K562 (cell line): ENCODE measurements at regions not wholly inside any gene's neighbourhood (a gene's known extent, or its start where the extent isn't known, plus 50 kb on each side); places are given as distances from the start of the nearest gene placed in this dataset.

ENCODE experiments used
- ATAC-seq: fragments of 200-7000 bp; cut with Tn5 transposase; 3 replicates; pipeline ENCODE4 v1.9.1; 2020; ENCODE audit warnings: moderate library complexity
- BruUV-seq: library from RNA; stranded (reverse); fragments of 400-500 nt; replicated peaks from 2 replicates; lab custom pipeline; 2021; lab: Mats Ljungman, UMichigan
- CTCF ChIA-PET: fragments of 300-600 bp; formaldehyde crosslinking; extraction: SDS; loops from one replicate; lab custom pipeline; 2021; ENCODE audit warnings: low intra/inter-chr PET ratio; lab: Yijun Ruan, JAX
- POLR2A ChIA-PET: fragments of 300-600, 350-650 bp; sonication (Branson Sonifier 250); formaldehyde crosslinking; extraction: SDS; loops from one replicate; lab custom pipeline; 2021; ENCODE audit warnings: antibody characterized with exemption, inconsistent platforms; lab: Yijun Ruan, JAX
- DNase-seq, 4 experiments: peaks; one replicate each; pipeline versions ENCODE4 v3.0.0 to v3.0.0-alpha.2; 2011 to 2018; ENCODE audit warnings: low spot score in 3 of 4, mixed read lengths in 3 of 4; ENCODE audit errors: extremely low read depth in 1 of 4
- FAIRE-seq: peaks from 2 replicates; lab custom pipeline; 2011; peaks lifted over from hg19 to GRCh38; lab: Jason Lieb, UNC
- H2AFZ ChIP-seq: 2 replicates; pipeline ENCODE4 v1.6.0; 2011; ENCODE audit warnings: low read depth, low read length, control low read depth, inconsistent platforms
- H3K27ac ChIP-seq: fragments of 200-600 bp; 3 replicates; pipeline ENCODE4 v1.8.0; 2011; ENCODE audit warnings: low read depth, mild to moderate bottlenecking, control low read depth, inconsistent platforms, low read length, moderate library complexity, mixed read lengths; ENCODE audit errors: extremely low read depth
- H3K27me3 ChIP-seq, 2 experiments: fragments of 300-600 bp in 1 of 2; 2 replicates in 1 of 2; 3 replicates in 1 of 2; pipeline versions ENCODE4 v1.6.0 to v1.8.0; 2011; ENCODE audit warnings: inconsistent platforms in 2 of 2, low read length in 2 of 2, mild to moderate bottlenecking in 1 of 2, mixed read lengths in 1 of 2, moderate library complexity in 1 of 2; ENCODE audit not compliant: control insufficient read depth in 2 of 2, insufficient read depth in 2 of 2
- H3K36me3 ChIP-seq: fragments of 300-600 bp; 3 replicates; pipeline ENCODE4 v1.8.0; 2011; ENCODE audit warnings: mild to moderate bottlenecking, low read length, inconsistent platforms; ENCODE audit not compliant: control insufficient read depth, insufficient read depth
- H3K4me1 ChIP-seq, 2 experiments: fragments of 200-600 bp in 1 of 2; replicated peaks in 1 of 2; 2 replicates in 1 of 2; 3 replicates in 1 of 2; pipeline versions ENCODE4 v1.5.1 to v1.8.0; 2011; ENCODE audit warnings: inconsistent platforms in 2 of 2, low read length in 2 of 2, mild to moderate bottlenecking in 1 of 2, mixed read lengths in 1 of 2, moderate library complexity in 1 of 2; ENCODE audit not compliant: control insufficient read depth in 2 of 2, insufficient read depth in 2 of 2
- H3K4me2 ChIP-seq: 2 replicates; pipeline ENCODE4 v1.6.1; 2011; ENCODE audit warnings: low read length, control low read depth, inconsistent platforms, mixed read lengths; ENCODE audit not compliant: insufficient read depth
- H3K4me3 ChIP-seq: fragments of 200-600 bp; sonication (generic), shearing (Covaris generic); 2 replicates; pipeline ENCODE4 v1.5.1; 2016; ENCODE audit warnings: control low read depth, inconsistent platforms
- H3K79me2 ChIP-seq: fragments of 200-600 bp; 3 replicates; pipeline ENCODE4 v1.8.0; 2011; ENCODE audit warnings: low read length, inconsistent platforms; ENCODE audit not compliant: control insufficient read depth, insufficient read depth
- H3K9ac ChIP-seq, 2 experiments: 2 replicates each; pipeline versions ENCODE4 v1.6.0 to v1.6.1; 2011; ENCODE audit warnings: low read depth in 2 of 2, low read length in 2 of 2, control low read depth in 1 of 2, inconsistent platforms in 1 of 2, mild to moderate bottlenecking in 1 of 2, mixed read lengths in 1 of 2; ENCODE audit not compliant: insufficient read depth in 1 of 2
- H3K9me1 ChIP-seq: one replicate; pipeline ENCODE4 v1.6.0; 2011; ENCODE audit warnings: inconsistent platforms, mild to moderate bottlenecking, low read length, moderate library complexity; ENCODE audit not compliant: control insufficient read depth, insufficient read depth
- H3K9me3 ChIP-seq: replicated peaks from 2 replicates; pipeline ENCODE4 v1.5.1; 2011; ENCODE audit warnings: low read depth, low read length, inconsistent platforms; ENCODE audit not compliant: control insufficient read depth, insufficient read depth
- H4K20me1 ChIP-seq: replicated peaks from 2 replicates; pipeline ENCODE4 v1.6.1; 2011; ENCODE audit warnings: low read length, inconsistent platforms, mixed read lengths; ENCODE audit not compliant: control insufficient read depth, insufficient read depth
- CREM ChIP-seq: IDR thresholded peaks from 2 replicates; pipeline ENCODE4 v1.6.1; 2014; ENCODE audit warnings: antibody characterized with exemption, low read depth
- ILF3 ChIP-seq: fragments of 450-650 bp; IDR thresholded peaks from 2 replicates; pipeline ENCODE4 v1.6.1; 2018; ENCODE audit warnings: antibody characterized with exemption, mild to moderate bottlenecking, moderate library complexity, borderline replicate concordance
- RAD21 ChIP-seq, 2 experiments: fragments of 250-450 bp in 1 of 2; fragments of 450-650 bp in 1 of 2; sonication (Bioruptor Pico) in 1 of 2; formaldehyde crosslinking in 1 of 2; IDR thresholded peaks in 1 of 2; conservative IDR thresholded peaks in 1 of 2; 2 replicates each; pipeline versions ENCODE4 v1.4.0 to v1.8.0; 2020 to 2022; ENCODE audit warnings: mild to moderate bottlenecking in 2 of 2, moderate library complexity in 1 of 2
- SPI1 ChIP-seq: IDR thresholded peaks from 2 replicates; pipeline ENCODE4 v1.6.1; 2011; ENCODE audit warnings: low read depth, low read length, control low read depth, borderline replicate concordance
- ZBTB12 ChIP-seq: fragments of 250-450 bp; sonication (Bioruptor Pico); IDR thresholded peaks from 2 replicates; pipeline ENCODE4 v1.4.0; 2020
- ZNF12 ChIP-seq: sonication (generic); formaldehyde crosslinking; IDR thresholded peaks from 2 replicates; pipeline ENCODE4 v1.4.0; 2020; ENCODE audit warnings: mild to moderate bottlenecking, missing genetic modification reagents
- ZNF449 ChIP-seq: fragments of 250-450 bp; sonication (Bioruptor Pico); IDR thresholded peaks from 2 replicates; pipeline ENCODE4 v1.8.0; 2022; ENCODE audit warnings: moderate library complexity, mild to moderate bottlenecking, inconsistent platforms
- WGBS: fragments of 100-300 bp; shearing (Covaris generic); methylation state at CpG from one replicate; pipeline ENCODE4 v1.1.6; 2016; ENCODE audit warnings: low coverage, mixed read lengths; ENCODE audit not compliant: insufficient coverage; ENCODE audit errors: missing lambda C conversion rate; 5-methylcytosine and 5-hydroxymethylcytosine counted together
- in situ Hi-C: fragments of 300-500 bp; cut with MboI; formaldehyde crosslinking; loops from 4 replicates; pipeline ENCODE4 v1.15.0; 2018; ENCODE audit warnings: inconsistent platforms, mixed read lengths
- intact Hi-C: fragments of 100-400 bp; cut with micrococcal nuclease; formaldehyde crosslinking; loops from 2 replicates; pipeline ENCODE4 v1.14.2; 2022
- TF ChIP-seq, protein P1 (sequence below), 3 experiments: IDR thresholded peaks in 2 of 3; conservative IDR thresholded peaks in 1 of 3; 2 replicates each; pipeline ENCODE4 v1.5.1; 2011 to 2012; ENCODE audit warnings: low read length in 3 of 3, mild to moderate bottlenecking in 3 of 3, control low read depth in 2 of 3, improper control_type of control experiment in 1 of 3, inconsistent platforms in 1 of 3, low read depth in 1 of 3, mixed read lengths in 1 of 3, moderate library complexity in 1 of 3; ENCODE audit not compliant: insufficient read depth in 2 of 3
- TF ChIP-seq, protein P2 (sequence below): fragments of 450-650 bp; IDR thresholded peaks from 2 replicates; pipeline ENCODE4 v1.6.1; 2016; ENCODE audit warnings: mild to moderate bottlenecking
- TF ChIP-seq, protein P3 (sequence below), 2 experiments: IDR thresholded peaks in 1 of 2; conservative IDR thresholded peaks in 1 of 2; 2 replicates each; pipeline ENCODE4 v1.6.1; 2016; ENCODE audit warnings: low read depth in 2 of 2, mild to moderate bottlenecking in 1 of 2, missing compliant biosample characterization in 1 of 2, missing genetic modification characterization in 1 of 2, moderate library complexity in 1 of 2

GRCh38 chrX:13511241-13511943 is 58.0 kb upstream of the EGFL6 start:
- intact Hi-C loops: no loop called here
- Histone ChIP-seq H4K20me1 (no peaks in the 10 kb centered on the region), H2AFZ (no peak overlapping the region), H3K9me1 (no peaks in the 10 kb centered on the region), H3K79me2 (no peaks in the 10 kb centered on the region), H3K36me3 (no peaks in the 10 kb centered on the region), H3K4me2 (no peak overlapping the region), H3K9ac (no peak overlapping the region), H3K27ac (no peak overlapping the region), H3K9me3 (no peaks in the 10 kb centered on the region), H3K4me3 (no peak overlapping the region), H3K27me3 (no peaks in the 10 kb centered on the region), H3K4me1 (no peaks in the 10 kb centered on the region)
- ChIA-PET POLR2A (interaction anchor here (0.6 to 0.8 kb wide), 2 partner anchors 84 to 177 kb away, joined by 3 to 4 read pairs; partner anchors contain the start of gene RAB9A), CTCF (no interaction called here)
- ATAC-seq: no peak
- no CpG with 5 or more reads among the region's 1 CpG for WGBS
- no TSS peak for BruUV-seq
- DNase-seq: peak in 1 of 4 experiments; percentile 3
- in situ Hi-C loops: no loop called here
- FAIRE-seq: no peak
- TF ChIP-seq, protein P1, sequence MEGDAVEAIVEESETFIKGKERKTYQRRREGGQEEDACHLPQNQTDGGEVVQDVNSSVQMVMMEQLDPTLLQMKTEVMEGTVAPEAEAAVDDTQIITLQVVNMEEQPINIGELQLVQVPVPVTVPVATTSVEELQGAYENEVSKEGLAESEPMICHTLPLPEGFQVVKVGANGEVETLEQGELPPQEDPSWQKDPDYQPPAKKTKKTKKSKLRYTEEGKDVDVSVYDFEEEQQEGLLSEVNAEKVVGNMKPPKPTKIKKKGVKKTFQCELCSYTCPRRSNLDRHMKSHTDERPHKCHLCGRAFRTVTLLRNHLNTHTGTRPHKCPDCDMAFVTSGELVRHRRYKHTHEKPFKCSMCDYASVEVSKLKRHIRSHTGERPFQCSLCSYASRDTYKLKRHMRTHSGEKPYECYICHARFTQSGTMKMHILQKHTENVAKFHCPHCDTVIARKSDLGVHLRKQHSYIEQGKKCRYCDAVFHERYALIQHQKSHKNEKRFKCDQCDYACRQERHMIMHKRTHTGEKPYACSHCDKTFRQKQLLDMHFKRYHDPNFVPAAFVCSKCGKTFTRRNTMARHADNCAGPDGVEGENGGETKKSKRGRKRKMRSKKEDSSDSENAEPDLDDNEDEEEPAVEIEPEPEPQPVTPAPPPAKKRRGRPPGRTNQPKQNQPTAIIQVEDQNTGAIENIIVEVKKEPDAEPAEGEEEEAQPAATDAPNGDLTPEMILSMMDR (IDR thresholded peaks at IDR 0.05 in 2 of 3, conservative IDR thresholded peaks at IDR 0.05 in 1 of 3; ENCODE audit: insufficient read depth in 2 of 3, low read depth in 1 of 3, low read length in 3 of 3): peak in 1 of 3 experiments; percentile 15; a peak in 1 of 6 replicates
- TF ChIP-seq ILF3 (no peak), ZNF449 (no peak), RAD21 (CRISPR knock-in tag; conservative IDR thresholded peaks at IDR 0.05 in 1 of 2, IDR thresholded peaks at IDR 0.05 in 1 of 2) (peak; percentile 26 to 36; a peak in 1 of 4 replicates), ZBTB12 (CRISPR knock-in tag) (no peak), CREM (no peak), ZNF12 (CRISPR knock-in tag) (no peak), SPI1 (peak; percentile 1; the same call in 1 of the 2 replicates)
- TF ChIP-seq, protein P2, sequence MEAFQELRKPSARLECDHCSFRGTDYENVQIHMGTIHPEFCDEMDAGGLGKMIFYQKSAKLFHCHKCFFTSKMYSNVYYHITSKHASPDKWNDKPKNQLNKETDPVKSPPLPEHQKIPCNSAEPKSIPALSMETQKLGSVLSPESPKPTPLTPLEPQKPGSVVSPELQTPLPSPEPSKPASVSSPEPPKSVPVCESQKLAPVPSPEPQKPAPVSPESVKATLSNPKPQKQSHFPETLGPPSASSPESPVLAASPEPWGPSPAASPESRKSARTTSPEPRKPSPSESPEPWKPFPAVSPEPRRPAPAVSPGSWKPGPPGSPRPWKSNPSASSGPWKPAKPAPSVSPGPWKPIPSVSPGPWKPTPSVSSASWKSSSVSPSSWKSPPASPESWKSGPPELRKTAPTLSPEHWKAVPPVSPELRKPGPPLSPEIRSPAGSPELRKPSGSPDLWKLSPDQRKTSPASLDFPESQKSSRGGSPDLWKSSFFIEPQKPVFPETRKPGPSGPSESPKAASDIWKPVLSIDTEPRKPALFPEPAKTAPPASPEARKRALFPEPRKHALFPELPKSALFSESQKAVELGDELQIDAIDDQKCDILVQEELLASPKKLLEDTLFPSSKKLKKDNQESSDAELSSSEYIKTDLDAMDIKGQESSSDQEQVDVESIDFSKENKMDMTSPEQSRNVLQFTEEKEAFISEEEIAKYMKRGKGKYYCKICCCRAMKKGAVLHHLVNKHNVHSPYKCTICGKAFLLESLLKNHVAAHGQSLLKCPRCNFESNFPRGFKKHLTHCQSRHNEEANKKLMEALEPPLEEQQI: no peak
- TF ChIP-seq, protein P3, sequence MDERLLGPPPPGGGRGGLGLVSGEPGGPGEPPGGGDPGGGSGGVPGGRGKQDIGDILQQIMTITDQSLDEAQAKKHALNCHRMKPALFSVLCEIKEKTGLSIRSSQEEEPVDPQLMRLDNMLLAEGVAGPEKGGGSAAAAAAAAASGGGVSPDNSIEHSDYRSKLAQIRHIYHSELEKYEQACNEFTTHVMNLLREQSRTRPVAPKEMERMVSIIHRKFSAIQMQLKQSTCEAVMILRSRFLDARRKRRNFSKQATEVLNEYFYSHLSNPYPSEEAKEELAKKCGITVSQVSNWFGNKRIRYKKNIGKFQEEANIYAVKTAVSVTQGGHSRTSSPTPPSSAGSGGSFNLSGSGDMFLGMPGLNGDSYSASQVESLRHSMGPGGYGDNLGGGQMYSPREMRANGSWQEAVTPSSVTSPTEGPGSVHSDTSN (CRISPR knock-in tag; IDR thresholded peaks at IDR 0.05; ENCODE audit: low read depth): no peak
- TF ChIP-seq, protein P3 (tag; conservative IDR thresholded peaks at IDR 0.05; ENCODE audit: low read depth): 0 out of 2 replicates have a peak, but pooled peaks have one; percentile 6
